NCI-H446 treated with DMSO at 0.1 percent for 48 hours (cell line): ENCODE measurements at regions not wholly inside any gene's neighbourhood (a gene's known extent, or its start where the extent isn't known, plus 50 kb on each side); places are given as distances from the start of the nearest gene placed in this dataset.
"Not testable (repeated sequence)": the region's sequence is repeated elsewhere in the genome, so short reads cannot be mapped to it uniquely, and the experiment has no call there.

Experiments used
- DNase-seq: peaks from one replicate; lab custom pipeline; 2025; lab: John Stamatoyannopoulos, UW

GRCh38 chr20:50428097-50428828 is 81.9 kb upstream of the PTPN1 start:
- no peak for DNase-seq

- no peak for DNase-seq
Observed at GRCh38 chr20:50429412-50429811, 80.8 kb upstream of the PTPN1 start.

- no peak for DNase-seq
Observed at GRCh38 chr20:50431066-50431450, 79.1 kb upstream of the PTPN1 start.

- no peak for DNase-seq
Observed at GRCh38 chr20:50433001-50433761, 77.0 kb upstream of the PTPN1 start.

- DNase-seq = no peak
Observed at GRCh38 chr20:50434321-50434652, 75.9 kb upstream of the PTPN1 start.

GRCh38 chr20:50434653-50435396 is 75.4 kb upstream of the PTPN1 start:
- DNase-seq = no peak

- no peak for DNase-seq
Observed at GRCh38 chr20:50435397-50436051, 74.7 kb upstream of the PTPN1 start.

GRCh38 chr20:50436052-50436656 is 74.0 kb upstream of the PTPN1 start:
- DNase-seq = no peak

GRCh38 chr20:50436696-50437095 is 73.5 kb upstream of the PTPN1 start:
- no peak for DNase-seq

GRCh38 chr20:50438986-50439407 is 71.2 kb upstream of the PTPN1 start:
- no peak for DNase-seq

GRCh38 chr20:50439539-50440453 is 70.4 kb upstream of the PTPN1 start:
- no peak for DNase-seq

- DNase-seq = no peak
Observed at GRCh38 chr20:50442512-50442911, 67.7 kb upstream of the PTPN1 start.

- no peak for DNase-seq
Observed at GRCh38 chr20:50445354-50446151, 64.6 kb upstream of the PTPN1 start.

- DNase-seq = no peak
Observed at GRCh38 chr20:50446351-50447101, 63.7 kb upstream of the PTPN1 start.

- no peak for DNase-seq
Observed at GRCh38 chr20:50447102-50447804, 62.9 kb upstream of the PTPN1 start.

- DNase-seq = no peak
Observed at GRCh38 chr20:50447817-50448216, 62.4 kb upstream of the PTPN1 start.

- not testable (repeated sequence) for DNase-seq
Observed at GRCh38 chr20:50448625-50449403, 61.4 kb upstream of the PTPN1 start.
